Hematopoietic multipotent progenitor cell treated with erythropoietin and hydrocortisone succinate and interleukin-3 and kit ligand, for 4 days (in vitro differentiated cells): ENCODE measurements at regions not wholly inside any gene's neighbourhood (a gene's known extent, or its start where the extent isn't known, plus 50 kb on each side); places are given as distances from the start of the nearest gene placed in this dataset.
"Not testable (repeated sequence)": the region's sequence is repeated elsewhere in the genome, so short reads cannot be mapped to it uniquely, and the experiment has no call there.

Experiments used
- DNase-seq: peaks from one replicate; pipeline ENCODE4 v3.0.0-alpha.2; 2015

DNA sequence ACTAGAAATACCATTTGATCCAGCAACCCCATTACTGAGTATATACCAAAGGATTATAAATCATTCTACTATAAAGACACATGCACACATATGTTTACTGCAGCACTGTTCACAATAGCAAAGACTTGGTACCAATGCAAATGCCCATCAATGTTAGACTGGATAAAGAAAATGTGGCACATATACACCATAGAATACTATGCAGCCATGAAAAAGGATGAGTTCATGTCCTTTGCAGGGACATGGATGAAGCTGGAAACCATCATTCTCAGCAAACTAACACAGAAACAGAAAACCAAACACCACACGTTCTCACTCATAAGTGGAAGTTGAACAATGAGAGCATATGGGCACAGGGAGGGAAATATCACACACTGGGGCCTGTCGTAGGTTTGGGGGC lies 106.0 kb downstream of the SPATA18 start:
- DNase-seq: not testable (repeated sequence)

DNA sequence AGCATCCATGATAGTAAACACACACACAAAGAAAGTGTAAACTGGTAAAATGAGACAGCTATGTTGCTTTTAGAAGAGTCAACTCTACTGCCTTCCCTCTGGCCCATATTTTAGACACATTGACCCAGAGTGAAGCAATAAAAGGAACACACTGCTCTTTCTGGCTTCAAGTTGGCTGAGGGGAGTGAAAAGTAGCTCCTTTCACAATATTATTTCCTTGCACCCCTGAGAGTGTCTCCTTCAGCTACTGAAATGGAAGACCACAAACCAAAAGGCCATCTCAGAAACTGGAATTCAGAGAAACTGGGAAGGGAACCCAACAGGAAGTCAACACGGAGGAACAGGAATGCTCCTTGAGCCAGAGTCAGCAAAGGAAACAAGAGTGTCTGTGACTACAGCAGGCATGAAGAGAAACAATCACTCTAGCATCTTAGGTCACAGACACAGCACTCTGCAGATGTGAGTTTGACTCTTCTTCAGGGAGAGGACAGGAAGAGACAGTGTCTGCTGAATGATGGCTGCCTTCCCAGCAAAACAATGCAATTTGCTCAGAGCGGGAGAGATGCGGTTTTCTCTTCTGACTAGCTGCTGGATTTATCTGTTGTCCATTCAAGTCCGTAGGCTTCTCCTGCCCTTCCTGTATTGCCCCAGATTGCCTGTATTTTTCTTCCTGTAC lies 106.7 kb downstream of the SPATA18 start:
- no peak for DNase-seq

GRCh38 chr4:52160859-52161258 lies 109.8 kb downstream of the SPATA18 start:
- DNase-seq: no peak

- no peak for DNase-seq
Observed at GRCh38 chr4:52164116-52164515, 113.0 kb downstream of the SPATA18 start.

DNA sequence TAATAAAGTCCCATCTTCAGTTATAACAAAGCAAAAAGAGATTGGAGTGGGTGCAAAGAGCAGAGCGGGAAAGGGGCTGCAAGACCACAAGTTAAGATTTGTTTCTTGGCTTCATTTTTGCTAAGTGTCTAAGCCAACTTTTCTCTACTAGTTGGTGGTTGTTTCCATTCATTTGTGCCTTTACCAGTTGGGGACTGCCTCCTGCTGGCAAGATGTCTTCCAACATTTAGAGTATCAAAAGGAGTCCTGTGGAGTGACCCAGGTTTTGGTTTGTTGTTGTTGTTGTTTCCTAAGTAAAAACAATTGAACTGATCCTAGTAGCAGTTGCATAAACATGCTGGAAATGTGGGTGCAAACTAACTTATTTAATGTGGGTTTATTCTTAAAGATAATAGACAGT lies 121.1 kb downstream of the SPATA18 start:
- DNase-seq: no peak

DNA sequence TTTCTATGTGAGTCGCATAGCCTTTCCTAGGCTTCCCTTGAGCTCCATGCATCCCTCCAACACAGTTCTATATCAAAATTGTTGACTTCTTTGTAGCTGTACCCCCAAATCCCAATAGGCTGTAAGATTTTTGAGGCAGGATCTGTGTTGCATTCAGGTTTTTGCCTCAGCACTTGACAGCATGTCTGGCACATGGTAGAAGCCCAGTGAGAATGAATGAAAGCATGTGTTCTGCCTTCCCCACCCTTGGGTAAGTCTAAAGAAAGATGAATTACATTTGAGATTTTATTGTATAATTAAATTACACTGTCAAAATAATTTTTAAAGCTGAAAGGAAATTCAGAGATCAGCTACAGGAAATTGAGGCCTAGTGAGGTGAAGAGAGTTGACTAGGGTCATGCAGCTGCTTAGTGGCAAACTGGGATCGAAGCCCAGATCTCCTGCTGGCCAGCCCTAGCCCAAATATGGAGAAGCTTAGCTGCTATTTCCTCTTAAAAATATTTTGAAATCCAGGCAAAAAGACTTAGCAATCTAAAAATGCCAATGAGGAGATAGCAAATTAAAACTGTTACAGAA lies 122.5 kb downstream of the SPATA18 start:
- DNase-seq: no peak

GRCh38 chr4:52187603-52188002 lies 136.5 kb downstream of the SPATA18 start:
- DNase-seq: no peak

DNA sequence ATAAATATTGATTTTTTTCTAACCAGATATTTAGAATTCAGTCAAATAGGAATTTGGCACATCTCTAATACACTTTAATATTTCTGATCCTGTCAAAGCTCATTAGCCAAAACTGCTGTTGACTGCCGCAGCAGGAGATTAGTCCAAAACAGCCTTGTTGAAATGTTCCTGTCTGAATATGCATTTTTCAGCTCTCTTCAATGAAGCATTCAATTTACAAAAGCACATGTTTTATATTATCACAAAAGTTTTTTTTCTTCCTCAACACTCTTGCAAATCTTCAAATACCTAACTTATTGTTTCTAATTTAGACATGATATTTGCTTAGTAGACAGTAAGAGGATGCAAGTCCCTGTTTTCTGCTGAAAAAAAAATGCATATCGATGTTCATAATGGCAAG lies 140.9 kb downstream of the SPATA18 start:
- no peak for DNase-seq

DNA sequence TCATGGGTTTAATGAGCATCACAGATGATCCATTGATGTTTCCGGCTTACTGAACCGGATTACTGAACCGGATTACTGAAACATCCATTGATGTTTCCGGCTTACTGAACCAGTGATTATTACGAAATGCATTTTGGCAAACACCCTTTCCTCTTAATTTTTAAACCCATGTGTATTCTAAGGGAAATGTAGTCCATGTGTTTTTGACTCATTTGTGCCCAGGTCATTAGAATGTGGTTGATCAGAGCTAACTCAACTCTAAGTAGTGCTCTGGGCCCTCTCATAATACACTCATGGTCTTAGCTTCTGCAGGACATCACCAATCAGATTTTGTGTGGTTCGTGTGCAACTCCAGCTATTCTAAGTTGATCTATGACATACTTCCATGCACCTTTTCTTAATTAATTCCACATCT lies 141.6 kb downstream of the SPATA18 start:
- no peak for DNase-seq

GRCh38 chr4:52195869-52196268 lies 144.8 kb downstream of the SPATA18 start:
- DNase-seq: no peak

GRCh38 chr4:52196606-52197130 lies 145.6 kb downstream of the SPATA18 start:
- DNase-seq: no peak

DNA sequence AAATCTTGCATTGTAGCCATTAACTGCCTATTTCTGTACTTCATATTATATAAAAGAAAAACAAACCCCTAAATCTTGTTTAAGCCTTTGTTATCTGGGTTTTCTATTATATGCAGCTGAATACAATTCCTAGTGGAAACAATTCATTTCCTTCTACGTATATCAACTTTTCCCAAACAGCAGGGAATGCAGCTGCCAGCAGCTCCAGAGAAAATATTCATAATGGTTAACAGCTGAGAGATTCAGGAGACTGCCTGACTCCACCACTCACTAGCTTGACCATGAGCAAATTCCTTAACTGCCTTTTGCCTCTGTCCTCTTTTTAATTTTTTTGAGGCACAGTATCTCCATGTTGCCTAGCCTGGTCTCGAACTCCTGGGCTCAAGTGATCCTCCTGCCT lies 146.2 kb downstream of the SPATA18 start:
- no peak for DNase-seq

- DNase-seq: no peak
Observed at GRCh38 chr4:52198294-52198693, 147.2 kb downstream of the SPATA18 start.

DNA sequence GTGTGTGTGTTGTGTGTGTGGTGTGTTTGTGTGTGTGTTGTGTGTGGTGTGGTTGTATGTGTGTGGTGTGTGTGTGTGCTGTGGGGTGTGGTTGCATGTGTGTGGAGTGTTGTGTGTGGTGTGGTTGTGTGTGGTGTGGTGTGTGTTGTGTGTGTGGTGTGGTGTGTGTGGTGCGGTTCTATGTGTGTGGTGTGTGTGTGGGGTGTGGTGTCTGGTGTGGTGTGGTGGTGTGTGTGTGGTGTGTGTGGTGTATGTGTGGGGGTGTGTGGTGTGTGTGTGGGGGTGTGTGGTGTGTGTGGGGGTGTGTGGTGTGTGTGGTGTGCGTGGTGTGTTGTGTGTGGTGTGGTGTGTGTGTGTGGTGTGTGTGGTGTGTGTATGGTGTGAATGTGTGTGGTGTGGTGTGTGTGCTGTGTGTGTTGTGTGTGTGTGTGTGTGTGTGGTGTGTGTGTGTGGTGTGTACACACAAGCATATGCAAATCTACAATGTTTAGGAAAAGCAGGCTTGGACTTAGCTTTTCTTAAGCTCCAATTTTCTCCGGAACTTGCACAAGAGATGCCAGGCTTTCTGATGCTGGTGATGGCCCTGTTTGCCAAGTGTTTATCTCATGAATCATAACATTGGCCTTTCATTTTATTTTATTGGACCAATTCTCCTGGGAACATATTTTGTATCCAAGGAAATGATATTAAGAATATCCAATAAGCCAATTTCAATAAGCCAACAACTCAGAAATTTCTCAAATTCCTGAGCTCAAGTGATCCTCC lies 148.7 kb downstream of the SPATA18 start:
- peak; percentile 4 for DNase-seq

GRCh38 chr4:52200339-52200725 lies 149.2 kb downstream of the SPATA18 start:
- DNase-seq: no peak

- DNase-seq: no peak
Observed at GRCh38 chr4:52201715-52202114, 150.6 kb downstream of the SPATA18 start.

DNA sequence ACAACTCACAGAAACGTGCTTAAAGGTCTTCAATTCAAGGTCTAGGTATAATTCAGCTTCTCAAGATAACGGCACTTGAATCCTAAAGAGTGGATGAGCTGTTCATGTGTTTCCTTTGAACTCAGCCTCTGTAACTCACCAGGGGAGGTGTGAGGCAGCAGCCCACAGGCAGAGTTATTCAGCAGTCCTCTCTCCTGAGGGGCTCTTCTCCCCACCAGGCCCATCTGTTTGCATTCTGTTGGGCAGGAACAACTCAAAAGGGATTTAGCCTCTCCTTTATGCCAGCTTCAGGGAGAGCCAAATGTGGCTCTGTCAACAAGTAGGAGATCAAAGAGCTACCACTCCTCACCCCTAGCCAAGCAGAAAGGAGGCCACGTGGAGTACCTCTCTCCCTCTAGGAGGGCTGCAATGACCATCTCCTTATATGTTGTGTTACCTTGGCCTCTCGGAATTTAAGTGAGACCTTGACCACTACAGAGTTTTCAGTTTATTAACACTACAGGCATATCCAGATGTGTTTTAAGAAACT lies 151.2 kb downstream of the SPATA18 start:
- DNase-seq: no peak

- no peak for DNase-seq
Observed at GRCh38 chr4:52202931-52203330, 151.8 kb downstream of the SPATA18 start.

- no peak for DNase-seq
Observed at GRCh38 chr4:52203351-52203750, 152.2 kb downstream of the SPATA18 start.

DNA sequence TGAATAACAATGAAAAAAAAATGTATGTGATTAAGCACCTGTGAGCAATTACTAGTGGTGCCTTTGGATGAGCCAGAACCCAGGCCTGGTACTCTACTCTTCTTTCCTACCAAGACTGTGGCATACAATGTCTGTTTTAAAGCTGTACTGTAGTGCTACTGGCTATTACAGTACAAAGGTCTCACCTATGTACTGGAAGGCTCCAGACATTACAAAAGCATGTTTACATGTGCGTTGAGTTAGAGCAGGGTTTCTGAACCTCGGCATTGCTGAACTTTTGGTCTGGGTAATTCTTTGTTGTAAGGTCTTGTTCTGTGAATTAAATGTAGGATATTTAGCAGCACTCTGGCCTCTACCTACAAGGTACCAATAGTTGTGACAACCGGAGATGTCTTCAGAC lies 153.8 kb downstream of the SPATA18 start:
- DNase-seq: no peak

DNA sequence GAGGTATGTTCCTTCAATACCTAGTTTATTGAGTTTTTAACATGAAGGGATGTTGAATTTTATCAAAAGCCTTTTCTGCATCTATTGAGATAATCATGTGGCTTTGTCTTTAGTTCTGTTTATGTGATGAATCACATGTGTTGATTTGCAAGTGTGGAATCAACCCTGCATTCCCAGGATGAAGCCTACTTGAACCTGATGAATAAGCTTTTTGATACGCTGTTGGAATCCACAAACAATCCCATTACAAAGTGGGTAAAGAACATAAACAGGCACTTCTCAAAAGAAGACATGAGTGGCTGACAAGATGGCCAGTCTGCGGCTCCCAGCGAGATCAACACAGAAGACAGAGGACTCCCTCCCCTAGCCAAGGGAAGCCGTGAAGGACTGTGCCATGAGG lies 156.0 kb downstream of the SPATA18 start:
- DNase-seq: not testable (repeated sequence)

DNA sequence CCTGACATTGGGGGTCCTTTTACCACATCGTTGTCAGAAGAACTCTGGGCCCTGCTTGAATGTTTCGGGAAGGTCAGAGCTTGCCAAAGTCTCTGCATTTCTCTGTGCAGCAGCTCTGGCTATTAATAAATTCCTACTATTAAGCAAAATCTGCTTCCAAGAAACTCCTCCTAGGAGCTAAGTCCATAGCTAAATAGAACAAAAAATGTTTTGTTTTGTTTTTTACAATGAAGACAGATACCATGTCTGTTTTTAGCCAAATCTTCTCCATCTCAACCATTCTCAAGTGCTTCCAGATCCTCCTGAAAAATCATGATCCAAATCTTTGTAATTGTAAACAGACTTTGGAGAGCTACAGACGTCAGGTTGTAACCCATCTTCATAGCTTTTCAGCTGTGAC lies 161.6 kb downstream of the SPATA18 start:
- no peak for DNase-seq

DNA sequence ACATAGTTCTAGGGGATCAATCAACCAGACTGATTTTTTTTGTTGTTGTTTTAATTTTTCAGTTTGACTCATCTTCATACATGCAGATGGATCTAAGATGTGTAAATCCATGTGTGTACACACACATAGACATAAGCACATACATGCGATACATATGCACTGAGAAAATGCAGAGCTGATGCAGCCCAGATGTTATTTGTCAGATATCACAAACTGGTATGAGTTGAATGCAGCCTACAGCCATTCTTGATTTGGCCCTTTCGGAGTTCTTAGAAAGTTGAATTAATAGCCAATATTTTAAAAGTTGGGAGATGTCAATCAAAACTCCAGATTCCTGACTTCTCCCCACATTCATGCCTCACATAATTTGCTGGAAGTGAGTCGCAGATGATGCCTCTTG lies 180.4 kb downstream of the SPATA18 start:
- DNase-seq: no peak
